Activated T-helper 17 cell treated with anti-CD3 and anti-CD28 coated beads, Interleukin-2, amount 50 U/mL, for 72 hours (primary cell): ENCODE measurements at regions not wholly inside any gene's neighbourhood (a gene's known extent, or its start where the extent isn't known, plus 50 kb on each side); places are given as distances from the start of the nearest gene placed in this dataset.
"Not testable (repeated sequence)": the region's sequence is repeated elsewhere in the genome, so short reads cannot be mapped to it uniquely, and the experiment has no call there.

Experiments used
- ATAC-seq: fragments of 150-1000 bp; cut with Tn5 transposase; replicated peaks from 2 replicates; pipeline ENCODE4 v1.10.0; 2021; ENCODE audit warnings: mild to moderate bottlenecking, moderate library complexity
- H3K27ac Mint-ChIP-seq: one replicate; pipeline ENCODE4 v1.8.0; 2022; ENCODE audit warnings: mixed read lengths
- H3K27me3 Mint-ChIP-seq: one replicate; pipeline ENCODE4 v1.8.0; 2022; ENCODE audit warnings: mixed read lengths
- H3K36me3 Mint-ChIP-seq: one replicate; pipeline ENCODE4 v1.8.0; 2022; ENCODE audit warnings: low read depth, mild to moderate bottlenecking, mixed read lengths
- H3K4me1 Mint-ChIP-seq: one replicate; pipeline ENCODE4 v1.8.0; 2022; ENCODE audit warnings: mixed read lengths
- H3K4me3 Mint-ChIP-seq: one replicate; pipeline ENCODE4 v1.8.0; 2022; ENCODE audit warnings: mild to moderate bottlenecking, mixed read lengths
- H3K9me3 Mint-ChIP-seq: one replicate; pipeline ENCODE4 v1.8.0; 2022; ENCODE audit warnings: mixed read lengths

- Mint-ChIP-seq H3K4me1 (no peaks in the 10 kb centered on the region), H3K27ac (no peak overlapping the region), H3K27me3 (no peaks in the 10 kb centered on the region), H3K9me3 (peaks cover 11% of the 10 kb centered on the region), H3K4me3 (no peak overlapping the region), H3K36me3 (no peaks in the 10 kb centered on the region)
- ATAC-seq, result no peak
Measured at GRCh38 chr18:1092228-1092627, 187.6 kb downstream of the ADCYAP1 start.

- Mint-ChIP-seq H3K4me1 (no peaks in the 10 kb centered on the region), H3K9me3 (peaks cover 10% of the 10 kb centered on the region), H3K36me3 (no peaks in the 10 kb centered on the region), H3K27ac (no peak overlapping the region), H3K4me3 (no peak overlapping the region), H3K27me3 (no peaks in the 10 kb centered on the region)
- no peak for ATAC-seq
Measured at GRCh38 chr18:1094409-1094808, 189.7 kb downstream of the ADCYAP1 start.

GRCh38 chr18:1097991-1098735 lies 193.5 kb downstream of the ADCYAP1 start:
- ATAC-seq, H3K36me3 Mint-ChIP-seq, H3K27me3 Mint-ChIP-seq, H3K4me3 Mint-ChIP-seq, H3K27ac Mint-ChIP-seq, H3K4me1 Mint-ChIP-seq: not testable (repeated sequence)
- H3K9me3 Mint-ChIP-seq, result peaks cover 13% of the 10 kb centered on the region

GRCh38 chr18:1102848-1103247 lies 198.2 kb downstream of the ADCYAP1 start:
- Mint-ChIP-seq H3K4me3 (no peak overlapping the region), H3K9me3 (peaks cover 10% of the 10 kb centered on the region), H3K27me3 (no peaks in the 10 kb centered on the region), H3K27ac (no peak overlapping the region), H3K36me3 (no peaks in the 10 kb centered on the region), H3K4me1 (no peaks in the 10 kb centered on the region)
- no peak for ATAC-seq

- Mint-ChIP-seq H3K9me3 (peaks cover 9% of the 10 kb centered on the region), H3K4me1 (no peaks in the 10 kb centered on the region), H3K4me3 (no peak overlapping the region), H3K27ac (no peak overlapping the region), H3K36me3 (no peaks in the 10 kb centered on the region), H3K27me3 (no peaks in the 10 kb centered on the region)
- no peak for ATAC-seq
Measured at GRCh38 chr18:1103537-1103936, 198.9 kb downstream of the ADCYAP1 start.

GRCh38 chr18:1104181-1104881 lies 199.7 kb downstream of the ADCYAP1 start:
- no peak for ATAC-seq
- Mint-ChIP-seq H3K4me1 (no peaks in the 10 kb centered on the region), H3K36me3 (no peaks in the 10 kb centered on the region), H3K27me3 (no peaks in the 10 kb centered on the region), H3K4me3 (no peak overlapping the region), H3K9me3 (peaks cover 6% of the 10 kb centered on the region), H3K27ac (no peak overlapping the region)

- H3K9me3 Mint-ChIP-seq, result peaks cover 12% of the 10 kb centered on the region
- H3K4me3 Mint-ChIP-seq, result no peak overlapping the region
- no peak overlapping the region for H3K27ac Mint-ChIP-seq
- H3K36me3 Mint-ChIP-seq, result no peaks in the 10 kb centered on the region
- H3K4me1 Mint-ChIP-seq, result no peaks in the 10 kb centered on the region
- no peaks in the 10 kb centered on the region for H3K27me3 Mint-ChIP-seq
- ATAC-seq, result no peak
Measured at GRCh38 chr18:1124495-1124894, 219.8 kb downstream of the ADCYAP1 start.

GRCh38 chr18:1133541-1133940 lies 228.9 kb downstream of the ADCYAP1 start:
- Mint-ChIP-seq H3K27ac (no peak overlapping the region), H3K27me3 (no peaks in the 10 kb centered on the region), H3K4me3 (no peak overlapping the region), H3K4me1 (no peaks in the 10 kb centered on the region), H3K9me3 (peaks cover 15% of the 10 kb centered on the region), H3K36me3 (no peaks in the 10 kb centered on the region)
- ATAC-seq, result no peak

GRCh38 chr18:1147730-1148129 lies 243.1 kb downstream of the ADCYAP1 start:
- no peak for ATAC-seq
- Mint-ChIP-seq H3K4me3 (no peak overlapping the region), H3K27me3 (no peaks in the 10 kb centered on the region), H3K4me1 (no peaks in the 10 kb centered on the region), H3K9me3 (peaks cover 32% of the 10 kb centered on the region), H3K27ac (no peak overlapping the region), H3K36me3 (no peaks in the 10 kb centered on the region)

- peaks cover 24% of the 10 kb centered on the region for H3K9me3 Mint-ChIP-seq
- H3K27ac Mint-ChIP-seq, result no peak overlapping the region
- H3K4me3 Mint-ChIP-seq, result no peak overlapping the region
- no peaks in the 10 kb centered on the region for H3K36me3 Mint-ChIP-seq
- no peak for ATAC-seq
- H3K4me1 Mint-ChIP-seq, result no peaks in the 10 kb centered on the region
- no peaks in the 10 kb centered on the region for H3K27me3 Mint-ChIP-seq
Measured at GRCh38 chr18:1149709-1150108, 245.0 kb downstream of the ADCYAP1 start.

GRCh38 chr18:1150344-1150743 lies 245.7 kb downstream of the ADCYAP1 start:
- ATAC-seq, result no peak
- H3K9me3 Mint-ChIP-seq, result peaks cover 24% of the 10 kb centered on the region
- no peaks in the 10 kb centered on the region for H3K27me3 Mint-ChIP-seq
- H3K36me3 Mint-ChIP-seq, result no peaks in the 10 kb centered on the region
- H3K4me1 Mint-ChIP-seq, result no peaks in the 10 kb centered on the region
- H3K4me3 Mint-ChIP-seq, result no peak overlapping the region
- H3K27ac Mint-ChIP-seq, result no peak overlapping the region

GRCh38 chr18:1152958-1153357 lies 248.3 kb downstream of the ADCYAP1 start:
- peaks cover 25% of the 10 kb centered on the region for H3K9me3 Mint-ChIP-seq
- not testable (repeated sequence) for ATAC-seq, H3K27ac Mint-ChIP-seq, H3K36me3 Mint-ChIP-seq, H3K4me3 Mint-ChIP-seq, H3K4me1 Mint-ChIP-seq, H3K27me3 Mint-ChIP-seq

GRCh38 chr18:1173593-1173992 lies 268.9 kb downstream of the ADCYAP1 start:
- Mint-ChIP-seq H3K4me3 (no peak overlapping the region), H3K36me3 (no peaks in the 10 kb centered on the region), H3K4me1 (no peaks in the 10 kb centered on the region), H3K9me3 (peaks cover 6% of the 10 kb centered on the region), H3K27me3 (no peaks in the 10 kb centered on the region), H3K27ac (no peak overlapping the region)
- ATAC-seq, result no peak

GRCh38 chr18:1177232-1177631 lies 272.6 kb downstream of the ADCYAP1 start:
- Mint-ChIP-seq H3K36me3 (no peaks in the 10 kb centered on the region), H3K27ac (no peak overlapping the region), H3K4me3 (no peak overlapping the region), H3K27me3 (no peaks in the 10 kb centered on the region), H3K9me3 (peaks cover 12% of the 10 kb centered on the region), H3K4me1 (no peaks in the 10 kb centered on the region)
- no peak for ATAC-seq

- no peak for ATAC-seq
- Mint-ChIP-seq H3K4me1 (no peaks in the 10 kb centered on the region), H3K9me3 (peaks cover 21% of the 10 kb centered on the region), H3K27ac (no peak overlapping the region), H3K4me3 (no peak overlapping the region), H3K36me3 (no peaks in the 10 kb centered on the region), H3K27me3 (no peaks in the 10 kb centered on the region)
Measured at GRCh38 chr18:1191341-1191740, 286.7 kb downstream of the ADCYAP1 start.
